ENCODE measurements at regions not wholly inside any gene's neighbourhood (a gene's known extent, or its start where the extent isn't known, plus 50 kb on each side); places are given as distances from the start of the nearest gene placed in this dataset.

GRCh38 chr6:23964865-23965264 is 161.2 kb upstream of the NRSN1 start:
- CTCF ChIA-PET, result no interaction called here
- Histone ChIP-seq H3K4me3 (replicated peaks in 1 of 2; ENCODE audit: low read depth in 1 of 2, low read length in 2 of 2) (no peak overlapping the region), H3K4me1 (ENCODE audit: control insufficient read depth in 1 of 2, insufficient read depth in 2 of 2, low read length in 2 of 2) (no peaks in the 10 kb centered on the region), H3K36me3 (ENCODE audit: control insufficient read depth in 1 of 2, insufficient read depth in 2 of 2, low read length in 2 of 2) (no peaks in the 10 kb centered on the region), H3K9me3 (ENCODE audit: control insufficient read depth in 1 of 2, insufficient read depth in 1 of 2, low read depth in 1 of 2, low read length in 2 of 2) (no peaks in the 10 kb centered on the region; a peak in 1 of 4 replicates), H3K4me2 (ENCODE audit: low read length) (no peak overlapping the region), H3K79me2 (ENCODE audit: insufficient read depth, low read length) (no peaks in the 10 kb centered on the region), H4K20me1 (ENCODE audit: insufficient read depth) (no peaks in the 10 kb centered on the region), H3K9me2 (ENCODE audit: insufficient read depth) (no peaks in the 10 kb centered on the region), H3K27ac (ENCODE audit: low read depth, low read length) (no peak overlapping the region), H2AFZ (ENCODE audit: low read depth, low read length, poor library complexity, severe bottlenecking) (no peak overlapping the region), H3K9ac (ENCODE audit: low read length) (no peak overlapping the region), H3K27me3 (ENCODE audit: insufficient read depth, low read length) (no peaks in the 10 kb centered on the region)
- intact Hi-C loops (cut with micrococcal nuclease), result no loop called here
- no TSS peak for BruUV-seq (replicated peaks)
- ATAC-seq, result no peak
- no peak for TF ChIP-seq CTCF (IDR thresholded peaks at IDR 0.05 in 2 of 3, conservative IDR thresholded peaks at IDR 0.05 in 1 of 3; ENCODE audit: borderline replicate concordance in 1 of 3, insufficient read depth in 1 of 3, low read depth in 2 of 3, low read length in 2 of 3)
- TF ChIP-seq YY1 (IDR thresholded peaks at IDR 0.05; ENCODE audit: extremely low read depth, insufficient replicate concordance, low read depth, low read length), result no peak
- no peak for TF ChIP-seq ZBTB33 (IDR thresholded peaks at IDR 0.05; ENCODE audit: extremely low read depth, insufficient replicate concordance, low read length)
- no peak for TF ChIP-seq REST (IDR thresholded peaks at IDR 0.05; ENCODE audit: low read depth)
- no peak for DNase-seq (ENCODE audit: low read depth, low spot score)
- RAD21 ChIA-PET (ENCODE audit: low non-redundant PET in 1 of 2, low total read pairs in 2 of 2, uncharacterized antibody in 2 of 2, unreplicated experiment in 2 of 2), result no interaction called here
- POLR2A ChIA-PET, result no interaction called here
